ENCODE measurements at regions not wholly inside any gene's neighbourhood (a gene's known extent, or its start where the extent isn't known, plus 50 kb on each side); places are given as distances from the start of the nearest gene placed in this dataset.

DNA sequence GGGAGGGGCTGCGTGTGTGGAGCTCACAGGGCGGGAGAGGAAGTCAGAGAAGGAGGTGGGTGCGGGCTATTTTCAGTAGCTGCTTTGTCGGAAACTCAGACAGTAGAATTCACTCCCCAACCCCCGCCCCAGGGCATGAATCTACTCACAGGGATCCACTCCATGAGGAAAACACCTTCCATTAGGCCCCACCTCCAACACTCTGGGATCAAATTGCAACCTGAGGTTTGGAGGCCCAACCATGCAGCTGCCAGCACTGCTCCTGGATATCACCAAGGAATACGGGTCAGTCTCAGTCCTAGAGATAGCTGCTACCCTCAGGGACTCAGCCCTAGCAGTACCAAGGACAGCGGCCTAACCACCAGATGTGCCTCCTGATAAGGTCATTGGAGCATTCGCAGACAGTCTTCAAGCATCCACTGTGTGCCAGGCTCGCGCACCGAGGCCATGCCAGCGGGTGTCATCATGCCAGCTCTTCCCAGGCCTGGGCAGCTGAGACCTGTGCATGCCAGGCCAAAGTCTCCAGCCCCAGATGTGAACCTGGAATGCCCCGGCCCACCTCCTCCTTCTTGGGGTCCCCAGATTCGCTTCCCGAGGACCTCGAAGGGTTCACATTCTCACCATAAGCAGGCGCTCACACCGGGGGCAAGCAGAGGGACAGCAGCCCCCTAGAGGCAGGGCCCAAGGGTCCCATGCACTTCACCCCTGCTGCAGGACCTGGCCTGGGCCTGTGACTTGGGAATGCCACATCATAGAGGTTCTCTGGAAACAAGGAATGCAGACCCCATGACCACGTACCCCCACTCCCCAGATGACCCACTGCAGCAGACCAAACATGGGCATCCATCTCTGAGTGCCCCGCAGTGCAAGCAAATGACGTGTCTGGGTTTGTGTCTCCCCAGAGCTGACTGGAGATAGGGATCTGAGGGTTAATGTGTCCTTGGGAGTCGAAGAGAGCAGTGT lies 102.3 kb downstream of the ADRA2C start:
- no peak for TF ChIP-seq BHLHE40 (IDR thresholded peaks at IDR 0.05; ENCODE audit: borderline replicate concordance)
- TF ChIP-seq CTBP1 (IDR thresholded peaks at IDR 0.05; ENCODE audit: borderline replicate concordance), result no peak
- TF ChIP-seq SP1 (IDR thresholded peaks at IDR 0.05), result no peak
- TF ChIP-seq HDGF (IDR thresholded peaks at IDR 0.05; ENCODE audit: borderline replicate concordance), result no peak
- no peak for TF ChIP-seq TARDBP (IDR thresholded peaks at IDR 0.05)
- TF ChIP-seq L3MBTL2 (conservative IDR thresholded peaks at IDR 0.05), result no peak
